ENCODE measurements at regions not wholly inside any gene's neighbourhood (a gene's known extent, or its start where the extent isn't known, plus 50 kb on each side); places are given as distances from the start of the nearest gene placed in this dataset.

GRCh38 chr7:118708741-118709140 is 484.2 kb downstream of the ANKRD7 start:
- DNase-seq, result no peak

GRCh38 chr7:118711688-118712087 is 487.2 kb downstream of the ANKRD7 start:
- no peak for DNase-seq

GRCh38 chr7:118713039-118713438 is 488.5 kb downstream of the ANKRD7 start:
- no peak for DNase-seq

- DNase-seq, result no peak
These were observed 496.1 kb downstream of the ANKRD7 start for GRCh38 chr7:118720632-118721031.

GRCh38 chr7:118731854-118732253 is 507.4 kb downstream of the ANKRD7 start:
- DNase-seq, result no peak

GRCh38 chr7:118734541-118734940 is 510.0 kb downstream of the ANKRD7 start:
- DNase-seq, result no peak

GRCh38 chr7:118735441-118735840 is 510.9 kb downstream of the ANKRD7 start:
- DNase-seq, result no peak

- no peak for DNase-seq
These were observed 513.4 kb downstream of the ANKRD7 start for GRCh38 chr7:118737935-118738334.

GRCh38 chr7:118745927-118746326 is 521.4 kb downstream of the ANKRD7 start:
- DNase-seq, result no peak

GRCh38 chr7:118747473-118747872 is 523.0 kb downstream of the ANKRD7 start:
- DNase-seq, result no peak

- DNase-seq, result no peak
These were observed 529.0 kb downstream of the ANKRD7 start for GRCh38 chr7:118753479-118753878.

GRCh38 chr7:118754608-118755007 is 530.1 kb downstream of the ANKRD7 start:
- no peak for DNase-seq

GRCh38 chr7:118755067-118755625 is 530.6 kb downstream of the ANKRD7 start:
- DNase-seq, result no peak

GRCh38 chr7:118757066-118757465 is 532.6 kb downstream of the ANKRD7 start:
- no peak for DNase-seq

GRCh38 chr7:118758582-118758981 is 534.1 kb downstream of the ANKRD7 start:
- no peak for DNase-seq

GRCh38 chr7:118759921-118760320 is 535.4 kb downstream of the ANKRD7 start:
- no peak for DNase-seq

- DNase-seq, result no peak
These were observed 537.9 kb downstream of the ANKRD7 start for GRCh38 chr7:118762451-118762850.

GRCh38 chr7:118764221-118764620 is 539.7 kb downstream of the ANKRD7 start:
- no peak for DNase-seq

GRCh38 chr7:118771672-118772071 is 547.2 kb downstream of the ANKRD7 start:
- no peak for DNase-seq

GRCh38 chr7:118777308-118777707 is 552.8 kb downstream of the ANKRD7 start:
- no peak for DNase-seq

- DNase-seq, result no peak
These were observed 568.2 kb downstream of the ANKRD7 start for GRCh38 chr7:118792682-118793081.

GRCh38 chr7:118793582-118793981 is 569.1 kb downstream of the ANKRD7 start:
- no peak for DNase-seq

GRCh38 chr7:118794419-118794818 is 569.9 kb downstream of the ANKRD7 start:
- no peak for DNase-seq

- DNase-seq, result no peak
These were observed 576.9 kb downstream of the ANKRD7 start for GRCh38 chr7:118801366-118801765.

- DNase-seq, result no peak
These were observed 578.2 kb downstream of the ANKRD7 start for GRCh38 chr7:118802726-118803125.
